GM23338 (cell line): ENCODE measurements at regions not wholly inside any gene's neighbourhood (a gene's known extent, or its start where the extent isn't known, plus 50 kb on each side); places are given as distances from the start of the nearest gene placed in this dataset.
A peak's percentile ranks its signal among the peaks of the same experiment; 100 is the strongest.

Experiments
- ATAC-seq: fragments of 200-7000 bp; cut with Tn5 transposase; 3 replicates; pipeline ENCODE4 v1.9.1; 2020
- DNase-seq: peaks from one replicate; pipeline ENCODE4 v3.0.0-alpha.2; 2015; ENCODE audit warnings: low spot score
- H2AFZ ChIP-seq: fragments of 200-600 bp; sonication (generic); 2 replicates; pipeline ENCODE4 v1.8.0; 2016; ENCODE audit warnings: antibody characterized with exemption, mild to moderate bottlenecking, moderate library complexity
- H3F3A ChIP-seq: fragments of 200-600 bp; sonication (generic); replicated peaks from 2 replicates; pipeline ENCODE4 v1.8.0; 2017; ENCODE audit warnings: antibody characterized with exemption, mixed run types, low read depth
- H3K27ac ChIP-seq: fragments of 200-600 bp; sonication (generic); 2 replicates; pipeline ENCODE4 v1.6.1; 2016; ENCODE audit warnings: low read depth
- H3K27me3 ChIP-seq: fragments of 200-600 bp; sonication (generic); 2 replicates; pipeline ENCODE4 v1.8.0; 2016; ENCODE audit warnings: mild to moderate bottlenecking, mixed run types, moderate library complexity; ENCODE audit not compliant: insufficient read depth
- H3K36me3 ChIP-seq: fragments of 200-600 bp; sonication (generic); 2 replicates; pipeline ENCODE4 v1.8.0; 2016; ENCODE audit warnings: mild to moderate bottlenecking; ENCODE audit not compliant: insufficient read depth
- H3K4me1 ChIP-seq: fragments of 200-600 bp; sonication (generic); 2 replicates; pipeline ENCODE4 v1.8.0; 2016; ENCODE audit warnings: mild to moderate bottlenecking, moderate library complexity; ENCODE audit not compliant: insufficient read depth
- H3K4me2 ChIP-seq: fragments of 200-600 bp; sonication (generic); 2 replicates; pipeline ENCODE4 v1.7.1; 2017; ENCODE audit warnings: mixed run types
- H3K4me3 ChIP-seq: fragments of 200-600 bp; sonication (generic); 2 replicates; pipeline ENCODE4 v1.6.1; 2016; ENCODE audit warnings: mixed run types
- H3K79me2 ChIP-seq: fragments of 200-600 bp; sonication (generic); replicated peaks from 2 replicates; pipeline ENCODE4 v1.8.0; 2017; ENCODE audit warnings: mild to moderate bottlenecking; ENCODE audit not compliant: insufficient read depth
- H3K9me2 ChIP-seq: fragments of 200-600 bp; sonication (generic); 2 replicates; pipeline ENCODE4 v1.8.0; 2017; ENCODE audit not compliant: insufficient read depth
- H4K20me1 ChIP-seq: fragments of 200-600 bp; sonication (generic); replicated peaks from 2 replicates; pipeline ENCODE4 v1.8.0; 2017; ENCODE audit warnings: mild to moderate bottlenecking; ENCODE audit not compliant: insufficient read depth
- H3K27ac Mint-ChIP-seq: 2 replicates; pipeline ENCODE4 v1.8.0; 2020; ENCODE audit warnings: inconsistent platforms, mild to moderate bottlenecking, moderate library complexity, mixed read lengths
- H3K27me3 Mint-ChIP-seq: 3 replicates; pipeline ENCODE4 v1.8.0; 2022; ENCODE audit warnings: low read depth, mild to moderate bottlenecking, moderate library complexity, mixed read lengths, inconsistent platforms; ENCODE audit not compliant: insufficient read depth, poor library complexity
- H3K36me3 Mint-ChIP-seq: 3 replicates; pipeline ENCODE4 v1.8.0; 2021; ENCODE audit warnings: low read depth, mild to moderate bottlenecking, inconsistent platforms, moderate library complexity, mixed read lengths
- H3K4me1 Mint-ChIP-seq: 3 replicates; pipeline ENCODE4 v1.8.0; 2020; ENCODE audit warnings: mild to moderate bottlenecking, inconsistent platforms, mixed read lengths
- H3K4me3 Mint-ChIP-seq: 3 replicates; pipeline ENCODE4 v1.8.0; 2021; ENCODE audit warnings: moderate library complexity, mild to moderate bottlenecking, inconsistent platforms, mixed read lengths
- H3K9me3 Mint-ChIP-seq: 3 replicates; pipeline ENCODE4 v1.8.0; 2020; ENCODE audit warnings: moderate library complexity, mild to moderate bottlenecking, inconsistent platforms, mixed read lengths
- ETS1 ChIP-seq: IDR thresholded peaks from 2 replicates; pipeline ENCODE4 v1.6.1; 2016; ENCODE audit warnings: antibody characterized with exemption
- EZH2 ChIP-seq: fragments of 200-600 bp; sonication (generic); IDR thresholded peaks from one replicate; pipeline ENCODE4 v1.8.0; 2017; ENCODE audit warnings: antibody characterized with exemption, mild to moderate bottlenecking, low read depth; ENCODE audit not compliant: unreplicated experiment
- EZH2phosphoT487 ChIP-seq: fragments of 200-600 bp; sonication (generic); IDR thresholded peaks from one replicate; pipeline ENCODE4 v1.8.1; 2018; ENCODE audit warnings: antibody characterized with exemption; ENCODE audit not compliant: unreplicated experiment
- JUNB ChIP-seq: IDR thresholded peaks from one replicate; pipeline ENCODE4 v1.6.1; 2016; ENCODE audit warnings: antibody characterized with exemption; ENCODE audit not compliant: unreplicated experiment
- NANOG ChIP-seq: IDR thresholded peaks from 2 replicates; pipeline ENCODE4 v1.6.1; 2016; ENCODE audit warnings: antibody characterized with exemption, borderline replicate concordance
- REST ChIP-seq: IDR thresholded peaks from one replicate; pipeline ENCODE4 v1.6.1; 2018; ENCODE audit warnings: antibody characterized with exemption; ENCODE audit not compliant: unreplicated experiment
- STAT1 ChIP-seq: IDR thresholded peaks from one replicate; pipeline ENCODE4 v1.6.1; 2016; ENCODE audit warnings: antibody characterized with exemption; ENCODE audit not compliant: unreplicated experiment
- ZNF331 ChIP-seq: fragments of 250-450 bp; sonication (Bioruptor Pico); IDR thresholded peaks from 2 replicates; pipeline ENCODE4 v1.5.0; 2020; ENCODE audit warnings: low read depth, mild to moderate bottlenecking, moderate library complexity
- ZNF462 ChIP-seq: fragments of 250-450 bp; sonication (Bioruptor Pico); IDR thresholded peaks from 2 replicates; pipeline ENCODE4 v1.5.0; 2020; ENCODE audit warnings: mild to moderate bottlenecking, moderate library complexity

GRCh38 chr2:5060956-5061355 is 631.2 kb upstream of the SOX11 start (continued):
- no peak for TF ChIP-seq REST
- TF ChIP-seq NANOG, result no peak
- TF ChIP-seq JUNB, result no peak
- no peak for TF ChIP-seq EZH2
- TF ChIP-seq ETS1, result no peak
- no peak for TF ChIP-seq ZNF331 (CRISPR knock-in tag)
- TF ChIP-seq EZH2phosphoT487, result no peak

- Histone ChIP-seq H3K4me3 (no peak overlapping the region), H3K4me1 (peaks cover 24% of the 10 kb centered on the region), H3K9me2 (no peaks in the 10 kb centered on the region), H4K20me1 (no peaks in the 10 kb centered on the region), H3K79me2 (no peaks in the 10 kb centered on the region), H3F3A (no peaks in the 10 kb centered on the region), H2AFZ (no peak overlapping the region), H3K4me2 (peak overlapping the region; percentile 5), H3K27me3 (no peaks in the 10 kb centered on the region), H3K36me3 (no peaks in the 10 kb centered on the region), H3K27ac (no peak overlapping the region)
- H3K27ac Mint-ChIP-seq, result no peak overlapping the region
- DNase-seq (peak; percentile 38), ATAC-seq (peak; percentile 61)
- peaks cover 2% of the 10 kb centered on the region for H3K27me3 Mint-ChIP-seq
- H3K4me1 Mint-ChIP-seq, result peaks cover 18% of the 10 kb centered on the region
- peaks cover 12% of the 10 kb centered on the region; the same call in 2 of the 3 replicates for H3K36me3 Mint-ChIP-seq
- H3K4me3 Mint-ChIP-seq, result no peak overlapping the region
- TF ChIP-seq ZNF462 (CRISPR knock-in tag), result no peak
- TF ChIP-seq STAT1, result no peak
- no peak for TF ChIP-seq ETS1
- TF ChIP-seq REST, result no peak
- TF ChIP-seq EZH2phosphoT487, result no peak
- TF ChIP-seq JUNB, result no peak
- TF ChIP-seq ZNF331 (CRISPR knock-in tag), result no peak
- peaks cover 71% of the 10 kb centered on the region for H3K9me3 Mint-ChIP-seq
Measured at GRCh38 chr2:5064687-5065086, 627.5 kb upstream of the SOX11 start.
